ENCODE measurements at regions not wholly inside any gene's neighbourhood (a gene's known extent, or its start where the extent isn't known, plus 50 kb on each side); places are given as distances from the start of the nearest gene placed in this dataset.

DNA sequence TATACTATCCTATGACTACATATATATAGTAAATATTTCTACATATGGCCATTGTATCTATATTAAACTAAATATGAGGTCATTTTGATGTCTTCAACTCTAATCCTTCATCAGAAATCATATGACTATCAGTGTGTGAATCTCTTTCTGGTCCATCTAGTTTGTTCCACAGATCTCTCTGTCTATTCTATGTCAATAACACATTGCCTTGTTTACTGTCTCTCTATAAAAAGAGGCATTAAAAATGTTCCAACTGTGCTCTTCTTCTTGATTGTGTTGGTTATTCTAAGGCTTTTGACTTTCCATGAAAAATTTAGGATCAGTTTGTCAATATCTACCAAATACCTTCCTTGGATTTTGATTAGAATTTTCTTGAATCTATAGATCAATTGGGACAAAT is 338.3 kb upstream of the FSTL5 start (continued):
- TF ChIP-seq, protein P1, sequence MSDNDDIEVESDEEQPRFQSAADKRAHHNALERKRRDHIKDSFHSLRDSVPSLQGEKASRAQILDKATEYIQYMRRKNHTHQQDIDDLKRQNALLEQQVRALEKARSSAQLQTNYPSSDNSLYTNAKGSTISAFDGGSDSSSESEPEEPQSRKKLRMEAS (IDR thresholded peaks at IDR 0.05): no peak
- TF ChIP-seq ZBTB33 (IDR thresholded peaks at IDR 0.05): no peak
- TF ChIP-seq RXRA (IDR thresholded peaks at IDR 0.05): no peak
- TF ChIP-seq RAD21 (IDR thresholded peaks at IDR 0.05): no peak

DNA sequence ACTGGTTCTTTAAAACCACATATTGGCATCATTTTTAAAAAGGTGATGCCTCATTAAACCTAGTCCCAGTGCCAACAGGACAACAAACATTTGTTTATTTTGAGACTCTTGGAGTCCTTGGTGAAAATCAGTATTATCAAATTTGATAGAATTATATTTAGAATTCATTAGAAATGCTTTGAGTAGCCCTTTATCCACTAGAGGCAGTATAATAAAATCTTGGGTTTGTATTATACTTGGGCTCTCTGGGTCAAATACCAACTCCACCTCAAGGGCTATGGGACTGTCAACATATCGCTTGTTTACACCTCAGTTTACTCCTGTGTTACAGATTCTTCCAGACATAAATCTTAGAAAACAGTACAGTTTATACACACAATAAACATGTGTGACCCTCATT is 335.7 kb upstream of the FSTL5 start:
- TF ChIP-seq FOXA1 (IDR thresholded peaks at IDR 0.05) (no peak), HNF4A (conservative IDR thresholded peaks at IDR 0.05) (no peak), SP1 (IDR thresholded peaks at IDR 0.05) (no peak), HNF4G (IDR thresholded peaks at IDR 0.05) (no peak), GABPA (IDR thresholded peaks at IDR 0.05 in 1 of 2, conservative IDR thresholded peaks at IDR 0.05 in 1 of 2) (no peak), RAD21 (IDR thresholded peaks at IDR 0.05) (peak in 1 of 2 donors; percentile 26)
- TF ChIP-seq, protein P2, sequence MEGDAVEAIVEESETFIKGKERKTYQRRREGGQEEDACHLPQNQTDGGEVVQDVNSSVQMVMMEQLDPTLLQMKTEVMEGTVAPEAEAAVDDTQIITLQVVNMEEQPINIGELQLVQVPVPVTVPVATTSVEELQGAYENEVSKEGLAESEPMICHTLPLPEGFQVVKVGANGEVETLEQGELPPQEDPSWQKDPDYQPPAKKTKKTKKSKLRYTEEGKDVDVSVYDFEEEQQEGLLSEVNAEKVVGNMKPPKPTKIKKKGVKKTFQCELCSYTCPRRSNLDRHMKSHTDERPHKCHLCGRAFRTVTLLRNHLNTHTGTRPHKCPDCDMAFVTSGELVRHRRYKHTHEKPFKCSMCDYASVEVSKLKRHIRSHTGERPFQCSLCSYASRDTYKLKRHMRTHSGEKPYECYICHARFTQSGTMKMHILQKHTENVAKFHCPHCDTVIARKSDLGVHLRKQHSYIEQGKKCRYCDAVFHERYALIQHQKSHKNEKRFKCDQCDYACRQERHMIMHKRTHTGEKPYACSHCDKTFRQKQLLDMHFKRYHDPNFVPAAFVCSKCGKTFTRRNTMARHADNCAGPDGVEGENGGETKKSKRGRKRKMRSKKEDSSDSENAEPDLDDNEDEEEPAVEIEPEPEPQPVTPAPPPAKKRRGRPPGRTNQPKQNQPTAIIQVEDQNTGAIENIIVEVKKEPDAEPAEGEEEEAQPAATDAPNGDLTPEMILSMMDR (IDR thresholded peaks at IDR 0.05; ENCODE audit: low read depth, low read length, missing input control): peak; percentile 7
- TF ChIP-seq, protein P3, sequence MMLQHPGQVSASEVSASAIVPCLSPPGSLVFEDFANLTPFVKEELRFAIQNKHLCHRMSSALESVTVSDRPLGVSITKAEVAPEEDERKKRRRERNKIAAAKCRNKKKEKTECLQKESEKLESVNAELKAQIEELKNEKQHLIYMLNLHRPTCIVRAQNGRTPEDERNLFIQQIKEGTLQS (IDR thresholded peaks at IDR 0.05): no peak
- TF ChIP-seq, protein P1 (IDR thresholded peaks at IDR 0.05): no peak
- Histone ChIP-seq H3K4me1 (ENCODE audit: control insufficient read depth in 4 of 4, insufficient read depth in 4 of 4, low read length in 3 of 4) (peaks cover 0 to 6% (median 6%) of the 10 kb centered on the region in 4 donors), H3K9ac (ENCODE audit: low read depth in 1 of 2, low read length in 2 of 2) (no peak overlapping the region), H3K27ac (ENCODE audit: low read depth in 1 of 2, low read length in 2 of 2) (no peak overlapping the region), H3K9me3 (ENCODE audit: control insufficient read depth in 4 of 4, low read length in 3 of 4) (no peaks in the 10 kb centered on the region), H3K27me3 (ENCODE audit: control insufficient read depth in 4 of 4, insufficient read depth in 4 of 4, low read length in 3 of 4) (peaks cover 0 to 2% (median 0%) of the 10 kb centered on the region in 4 donors), H3K4me3 (ENCODE audit: low read depth in 1 of 3, low read length in 3 of 3) (no peak overlapping the region), H3K36me3 (ENCODE audit: control insufficient read depth in 4 of 4, insufficient read depth in 3 of 4, low read depth in 1 of 4, low read length in 3 of 4) (no peaks in the 10 kb centered on the region)
- 66% methylated on average over 1 of the region's 1 CpG for WGBS
- DNase-seq (ENCODE audit: low spot score): no peak

- DNase-seq (ENCODE audit: low spot score): no peak
- H3K36me3 ChIP-seq (ENCODE audit: control insufficient read depth in 4 of 4, insufficient read depth in 3 of 4, low read depth in 1 of 4, low read length in 3 of 4): no peaks in the 10 kb centered on the region
- TF ChIP-seq YY1 (IDR thresholded peaks at IDR 0.05) (peak; percentile 62), EGR1 (IDR thresholded peaks at IDR 0.05; ENCODE audit: low read depth in 2 of 2) (no peak), TAF1 (conservative IDR thresholded peaks at IDR 0.05) (no peak), REST (IDR thresholded peaks at IDR 0.05) (no peak), ZBTB33 (IDR thresholded peaks at IDR 0.05) (no peak), HNF4A (conservative IDR thresholded peaks at IDR 0.05) (peak; percentile 11 to 32)
- H3K9ac ChIP-seq (ENCODE audit: low read depth in 1 of 2, low read length in 2 of 2): peak overlapping the region in 1 of 2 donors; percentile 19
- peaks cover 0 to 6% (median 6%) of the 10 kb centered on the region in 4 donors for H3K4me1 ChIP-seq (ENCODE audit: control insufficient read depth in 4 of 4, insufficient read depth in 4 of 4, low read length in 3 of 4)
- H3K27me3 ChIP-seq (ENCODE audit: control insufficient read depth in 4 of 4, insufficient read depth in 4 of 4, low read length in 3 of 4): peaks cover 0 to 1% (median 0%) of the 10 kb centered on the region in 4 donors
- WGBS: 24% methylated on average over 2 of the region's 2 CpGs
- no peaks in the 10 kb centered on the region for H3K9me3 ChIP-seq (ENCODE audit: control insufficient read depth in 4 of 4, low read length in 3 of 4)
- no peak overlapping the region for H3K27ac ChIP-seq (ENCODE audit: low read depth in 1 of 2, low read length in 2 of 2)
- H3K4me3 ChIP-seq (ENCODE audit: low read depth in 1 of 3, low read length in 3 of 3): peak overlapping the region in 1 of 3 donors; percentile 39
Observed at GRCh38 chr4:162498168-162498567, 334.4 kb upstream of the FSTL5 start.

All from liver (tissue), 8 donors.